ENCODE measurements at regions not wholly inside any gene's neighbourhood (a gene's known extent, or its start where the extent isn't known, plus 50 kb on each side); places are given as distances from the start of the nearest gene placed in this dataset.

GRCh38 chr10:108685863-108686531 is 1237.3 kb downstream of the XPNPEP1 start:
- H3K4me1 ChIP-seq: no peaks in the 10 kb centered on the region
- 89 to 91% methylated on average over 4 of the region's 4 CpGs for WGBS, 2 donors
- no peak overlapping the region for H3K27ac ChIP-seq
- H3K4me3 ChIP-seq: no peak overlapping the region
- H3K9me3 ChIP-seq: no peaks in the 10 kb centered on the region
- ATAC-seq (ENCODE audit: low FRiP score in 2 of 2): no peak
- H3K36me3 ChIP-seq: no peaks in the 10 kb centered on the region
- TF ChIP-seq CTCF (IDR thresholded peaks at IDR 0.05) (no peak), POLR2A (IDR thresholded peaks at IDR 0.05) (no peak), POLR2AphosphoS5 (IDR thresholded peaks at IDR 0.05) (no peak), EP300 (IDR thresholded peaks at IDR 0.05) (no peak)
- no peaks in the 10 kb centered on the region for H3K27me3 ChIP-seq
- DNase-seq: no peak

GRCh38 chr10:108684431-108684830 is 1238.9 kb downstream of the XPNPEP1 start:
- H3K27me3 ChIP-seq: no peaks in the 10 kb centered on the region
- no peaks in the 10 kb centered on the region for H3K36me3 ChIP-seq
- DNase-seq (no peak), ATAC-seq (ENCODE audit: low FRiP score in 2 of 2) (no peak)
- no peaks in the 10 kb centered on the region for H3K4me1 ChIP-seq
- H3K9me3 ChIP-seq: no peaks in the 10 kb centered on the region
- 38 to 49% methylated on average over 2 of the region's 2 CpGs for WGBS, 2 donors
- no peak overlapping the region for H3K4me3 ChIP-seq
- H3K27ac ChIP-seq: no peak overlapping the region
- TF ChIP-seq CTCF (IDR thresholded peaks at IDR 0.05) (no peak), EP300 (IDR thresholded peaks at IDR 0.05) (no peak), POLR2AphosphoS5 (IDR thresholded peaks at IDR 0.05) (no peak), POLR2A (IDR thresholded peaks at IDR 0.05) (no peak)

DNA sequence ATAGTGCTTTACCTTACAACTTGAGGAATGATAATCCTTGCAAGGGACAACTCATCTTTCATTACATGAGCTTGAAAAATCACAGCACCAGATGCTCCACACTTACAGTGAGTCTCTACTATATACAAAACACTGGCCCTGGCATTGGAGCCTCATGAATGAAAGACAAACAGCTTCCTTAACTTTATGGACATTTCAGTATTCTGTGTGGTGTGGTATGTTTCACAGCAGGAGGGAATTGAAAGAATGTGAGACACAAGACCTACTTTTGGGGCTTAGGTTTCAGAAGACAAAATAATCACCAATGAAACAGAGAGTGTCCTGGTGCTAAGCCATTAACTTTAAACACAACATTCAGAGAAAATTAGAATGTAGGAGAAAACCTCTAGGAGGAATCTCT is 1249.6 kb downstream of the XPNPEP1 start:
- no peak overlapping the region for H3K4me3 ChIP-seq
- no peaks in the 10 kb centered on the region for H3K36me3 ChIP-seq
- no peaks in the 10 kb centered on the region for H3K27me3 ChIP-seq
- H3K4me1 ChIP-seq: no peaks in the 10 kb centered on the region
- no peak overlapping the region for H3K27ac ChIP-seq
- no peaks in the 10 kb centered on the region for H3K9me3 ChIP-seq
- no peak for TF ChIP-seq POLR2A (IDR thresholded peaks at IDR 0.05)
- no peak for TF ChIP-seq EP300 (IDR thresholded peaks at IDR 0.05)
- TF ChIP-seq CTCF (IDR thresholded peaks at IDR 0.05): no peak
- no peak for TF ChIP-seq POLR2AphosphoS5 (IDR thresholded peaks at IDR 0.05)
- no peak for ATAC-seq (ENCODE audit: low FRiP score in 2 of 2)
- no peak for DNase-seq

DNA sequence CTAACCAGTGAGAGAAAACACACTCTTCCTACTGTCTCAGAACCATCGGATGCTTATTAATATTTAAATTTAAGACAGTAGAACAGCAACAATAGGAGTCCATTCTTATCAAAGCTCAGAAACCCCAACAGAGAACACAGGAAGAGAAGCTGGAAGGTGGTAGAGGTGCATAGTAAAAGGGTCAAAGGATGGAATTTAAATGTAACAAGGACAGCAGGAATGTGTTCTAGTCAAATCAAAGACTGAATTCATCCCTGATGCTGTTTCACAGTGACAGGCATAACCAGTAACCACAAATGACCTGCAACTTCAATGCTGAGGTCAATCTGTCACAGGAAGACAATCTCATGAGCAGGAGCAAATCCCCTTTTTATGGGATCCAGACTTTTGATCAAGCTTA is 1259.7 kb downstream of the XPNPEP1 start:
- no peaks in the 10 kb centered on the region for H3K9me3 ChIP-seq
- DNase-seq: no peak
- 56 to 65% methylated on average over 1 of the region's 1 CpG for WGBS, 2 donors
- H3K27me3 ChIP-seq: no peaks in the 10 kb centered on the region
- no peak for TF ChIP-seq EP300 (IDR thresholded peaks at IDR 0.05)
- TF ChIP-seq CTCF (IDR thresholded peaks at IDR 0.05): no peak
- no peak for TF ChIP-seq POLR2A (IDR thresholded peaks at IDR 0.05)
- TF ChIP-seq POLR2AphosphoS5 (IDR thresholded peaks at IDR 0.05): no peak
- H3K4me3 ChIP-seq: no peak overlapping the region
- ATAC-seq (ENCODE audit: low FRiP score in 2 of 2): no peak
- no peaks in the 10 kb centered on the region for H3K4me1 ChIP-seq
- no peaks in the 10 kb centered on the region for H3K36me3 ChIP-seq
- H3K27ac ChIP-seq: no peak overlapping the region

DNA sequence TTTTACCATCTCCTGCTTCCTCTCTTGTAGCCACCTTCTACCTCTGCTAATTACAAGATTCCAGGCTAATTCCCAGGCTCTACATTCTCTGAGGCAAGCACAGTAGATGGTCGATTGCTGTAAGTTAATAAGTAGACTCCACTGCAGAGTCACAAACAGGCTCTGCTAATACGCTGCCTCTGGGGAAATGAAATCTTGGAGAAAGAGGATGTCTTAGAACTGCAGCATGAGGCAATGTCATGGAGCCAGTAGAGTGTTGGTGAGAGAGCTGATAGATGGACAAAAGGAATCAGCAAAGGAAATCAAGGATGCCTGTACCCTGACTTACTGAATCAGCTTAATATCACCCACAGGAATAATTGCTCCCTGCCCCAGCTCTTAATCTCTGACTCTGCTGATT is 1260.3 kb downstream of the XPNPEP1 start:
- no peaks in the 10 kb centered on the region for H3K4me1 ChIP-seq
- no peaks in the 10 kb centered on the region for H3K36me3 ChIP-seq
- TF ChIP-seq CTCF (IDR thresholded peaks at IDR 0.05) (no peak), POLR2AphosphoS5 (IDR thresholded peaks at IDR 0.05) (no peak), EP300 (IDR thresholded peaks at IDR 0.05) (no peak), POLR2A (IDR thresholded peaks at IDR 0.05) (no peak)
- 70 to 72% methylated on average over 2 of the region's 2 CpGs for WGBS, 2 donors
- ATAC-seq (ENCODE audit: low FRiP score in 2 of 2) (no peak), DNase-seq (no peak)
- H3K27me3 ChIP-seq: no peaks in the 10 kb centered on the region
- H3K27ac ChIP-seq: no peak overlapping the region
- no peaks in the 10 kb centered on the region for H3K9me3 ChIP-seq
- no peak overlapping the region for H3K4me3 ChIP-seq

Data from upper lobe of left lung (tissue), 6 donors.